ENCODE measurements at regions not wholly inside any gene's neighbourhood (a gene's known extent, or its start where the extent isn't known, plus 50 kb on each side); places are given as distances from the start of the nearest gene placed in this dataset.

DNA sequence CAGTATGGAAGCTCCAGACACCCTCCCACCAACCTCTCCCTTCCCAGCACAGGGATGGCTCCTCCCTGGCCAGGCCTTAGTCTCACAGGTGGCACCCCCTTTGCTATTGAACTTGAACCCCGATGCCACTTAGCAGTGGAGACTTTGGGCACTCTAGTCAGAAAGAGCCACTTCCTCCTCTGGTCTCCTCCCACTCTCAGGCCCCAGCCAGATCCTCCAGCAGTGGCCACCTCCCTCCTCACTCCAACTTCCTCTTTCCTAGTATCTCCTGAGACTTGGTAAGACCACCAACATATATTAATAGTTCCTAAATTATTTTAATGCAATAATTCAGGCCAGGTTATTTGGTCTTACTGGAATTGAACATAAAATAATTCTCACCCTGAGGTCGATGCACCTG lies 437.2 kb upstream of the ID2 start:
- Mint-ChIP-seq H3K36me3 (ENCODE audit: insufficient read depth in 1 of 3, low read depth in 3 of 3) (peaks cover 7 to 25% (median 19%) of the 10 kb centered on the region in 3 experiments), H3K4me1 (peaks cover 9 to 20% of the 10 kb centered on the region in 2 experiments), H3K4me3 (no peak overlapping the region), H3K27me3 (ENCODE audit: low read depth) (no peaks in the 10 kb centered on the region; the same call in 1 of the 2 replicates), H3K9me3 (peaks cover 19 to 30% of the 10 kb centered on the region in 2 experiments), H3K27ac (no peak overlapping the region)
- no peak overlapping the region for H4K5ac ChIP-seq (ENCODE audit: insufficient read length, low read depth, low read length)
- no peak overlapping the region for H3K18ac ChIP-seq (ENCODE audit: insufficient read length, low read depth, low read length)
- no peak overlapping the region for H4K91ac ChIP-seq (ENCODE audit: insufficient read length, low read depth, low read length)
- no peak overlapping the region for H3K56ac ChIP-seq (ENCODE audit: insufficient read length, low read depth, low read length)
- TF ChIP-seq, protein P1, sequence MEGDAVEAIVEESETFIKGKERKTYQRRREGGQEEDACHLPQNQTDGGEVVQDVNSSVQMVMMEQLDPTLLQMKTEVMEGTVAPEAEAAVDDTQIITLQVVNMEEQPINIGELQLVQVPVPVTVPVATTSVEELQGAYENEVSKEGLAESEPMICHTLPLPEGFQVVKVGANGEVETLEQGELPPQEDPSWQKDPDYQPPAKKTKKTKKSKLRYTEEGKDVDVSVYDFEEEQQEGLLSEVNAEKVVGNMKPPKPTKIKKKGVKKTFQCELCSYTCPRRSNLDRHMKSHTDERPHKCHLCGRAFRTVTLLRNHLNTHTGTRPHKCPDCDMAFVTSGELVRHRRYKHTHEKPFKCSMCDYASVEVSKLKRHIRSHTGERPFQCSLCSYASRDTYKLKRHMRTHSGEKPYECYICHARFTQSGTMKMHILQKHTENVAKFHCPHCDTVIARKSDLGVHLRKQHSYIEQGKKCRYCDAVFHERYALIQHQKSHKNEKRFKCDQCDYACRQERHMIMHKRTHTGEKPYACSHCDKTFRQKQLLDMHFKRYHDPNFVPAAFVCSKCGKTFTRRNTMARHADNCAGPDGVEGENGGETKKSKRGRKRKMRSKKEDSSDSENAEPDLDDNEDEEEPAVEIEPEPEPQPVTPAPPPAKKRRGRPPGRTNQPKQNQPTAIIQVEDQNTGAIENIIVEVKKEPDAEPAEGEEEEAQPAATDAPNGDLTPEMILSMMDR (conservative IDR thresholded peaks at IDR 0.05) = no peak
- no peaks in the 10 kb centered on the region for H3K27me3 ChIP-seq (ENCODE audit: insufficient read depth, low read length)
- no peaks in the 10 kb centered on the region for H4K20me1 ChIP-seq (ENCODE audit: control insufficient read depth, insufficient read depth, insufficient read length)
- H2BK20ac ChIP-seq (ENCODE audit: low read depth, low read length, poor library complexity, severe bottlenecking) = no peak overlapping the region
- no peaks in the 10 kb centered on the region for H3K79me1 ChIP-seq (ENCODE audit: insufficient read depth, low read depth, low read length, poor library complexity, severe bottlenecking)
- H3K4me1 ChIP-seq (ENCODE audit: insufficient read depth, low read length) = peaks cover 2% of the 10 kb centered on the region; the same call in 1 of the 2 replicates
- no peak for DNase-seq
- no CpG with 5 or more reads among the region's 2 CpGs for WGBS (ENCODE audit: extremely low coverage, insufficient read length, low lambda C conversion rate)
- no peak overlapping the region for H2BK5ac ChIP-seq (ENCODE audit: insufficient read length, low read length)
- H3K9me3 ChIP-seq (ENCODE audit: control insufficient read depth, low read depth, low read length) = no peaks in the 10 kb centered on the region
- H3K23ac ChIP-seq (ENCODE audit: insufficient read length, low read depth, low read length) = no peak overlapping the region
- H3T11ph ChIP-seq (ENCODE audit: low read length) = no peak overlapping the region
- no peak overlapping the region for H2BK12ac ChIP-seq (ENCODE audit: insufficient read length, low read depth, low read length)
- no peak overlapping the region for H3K27ac ChIP-seq (ENCODE audit: insufficient read length, low read depth, low read length)
- no peak overlapping the region for H3K4ac ChIP-seq (ENCODE audit: low read depth, low read length)
- no peak overlapping the region for H3K4me2 ChIP-seq (ENCODE audit: insufficient read depth, insufficient read length, low read length)
- no peak overlapping the region for H2BK120ac ChIP-seq (ENCODE audit: low read depth, low read length, poor library complexity, severe bottlenecking)
- H3K23me2 ChIP-seq (ENCODE audit: insufficient read length, low read depth, low read length, poor library complexity, severe bottlenecking) = no peaks in the 10 kb centered on the region
- H3K79me2 ChIP-seq (ENCODE audit: insufficient read depth, low read length) = no peaks in the 10 kb centered on the region
- H4K8ac ChIP-seq (replicated peaks; ENCODE audit: insufficient read length, low read depth, low read length) = no peak overlapping the region
- no peak overlapping the region for H3K14ac ChIP-seq (ENCODE audit: insufficient read depth, low read length)
- H2BK15ac ChIP-seq (ENCODE audit: low read depth, low read length) = no peak overlapping the region
- H2AK5ac ChIP-seq (ENCODE audit: insufficient read length, low read length) = no peak overlapping the region
- H3K9ac ChIP-seq (ENCODE audit: extremely low read depth, insufficient read length, low read length) = no peak overlapping the region
- H2AFZ ChIP-seq (ENCODE audit: low read length) = no peak overlapping the region

Measured in H9 (cell line).